CD4-positive, alpha-beta T cell (primary cell): ENCODE measurements at regions not wholly inside any gene's neighbourhood (a gene's known extent, or its start where the extent isn't known, plus 50 kb on each side); places are given as distances from the start of the nearest gene placed in this dataset.

Experiments
- ATAC-seq: fragments of 200-7000 bp; cut with Tn5 transposase; one replicate; pipeline ENCODE4 v1.10.0; 2022; ENCODE audit warnings: mild to moderate bottlenecking; ENCODE audit not compliant: poor library complexity
- CTCF ChIA-PET: fragments of 350-600 bp; sonication (Branson Sonifier 250); formaldehyde crosslinking; loops from one replicate; lab custom pipeline; 2021; ENCODE audit warnings: antibody characterized with exemption, inconsistent platforms; lab: Charles Lee
- POLR2A ChIA-PET: fragments of 350-600 bp; sonication (Branson Sonifier 250); formaldehyde crosslinking; loops from one replicate; lab custom pipeline; 2021; ENCODE audit warnings: antibody characterized with exemption, inconsistent platforms; lab: Charles Lee
- DNase-seq, 14 experiments: peaks; one replicate each; pipeline ENCODE4 v3.0.0-alpha.2; 2013 to 2020; ENCODE audit warnings: mixed read lengths in 2 of 14
- H3K27ac ChIP-seq, 2 donors: one replicate each; pipeline versions ENCODE4 v1.5.1 to v1.7.0; 2013; ENCODE audit warnings: low read length in 2 of 2, low read depth in 1 of 2, mild to moderate bottlenecking in 1 of 2
- H3K27me3 ChIP-seq, 2 experiments: 1 replicate in 1 of 2; 2 replicates in 1 of 2; pipeline versions ENCODE4 v1.6.1 to v1.7.0; 2013; ENCODE audit warnings: low read length in 2 of 2, control low read depth in 1 of 2, mild to moderate bottlenecking in 1 of 2, moderate library complexity in 1 of 2; ENCODE audit not compliant: insufficient read depth in 2 of 2, control insufficient read depth in 1 of 2
- H3K36me3 ChIP-seq: one replicate; pipeline ENCODE4 v1.6.1; 2013; ENCODE audit warnings: low read length, control low read depth; ENCODE audit not compliant: insufficient read depth
- H3K4me1 ChIP-seq: one replicate; pipeline ENCODE4 v1.6.1; 2013; ENCODE audit warnings: low read length, control low read depth; ENCODE audit not compliant: insufficient read depth
- H3K4me3 ChIP-seq: one replicate; pipeline ENCODE4 v1.5.1; 2013; ENCODE audit warnings: mild to moderate bottlenecking, low read length, moderate library complexity
- H3K9me3 ChIP-seq, 2 experiments: 1 replicate in 1 of 2; 2 replicates in 1 of 2; pipeline versions ENCODE4 v1.6.1 to v1.7.0; 2013; ENCODE audit warnings: low read length in 2 of 2, mild to moderate bottlenecking in 2 of 2, control low read depth in 1 of 2, moderate library complexity in 1 of 2; ENCODE audit not compliant: control insufficient read depth in 1 of 2, insufficient read depth in 1 of 2
- H3K27ac Mint-ChIP-seq: one replicate; pipeline ENCODE4 v1.8.0; 2020; ENCODE audit warnings: mixed read lengths
- H3K27me3 Mint-ChIP-seq: one replicate; pipeline ENCODE4 v1.8.0; 2021; ENCODE audit warnings: mixed read lengths
- H3K36me3 Mint-ChIP-seq: one replicate; pipeline ENCODE4 v1.8.0; 2021; ENCODE audit warnings: low read depth, mixed read lengths
- H3K4me1 Mint-ChIP-seq: one replicate; pipeline ENCODE4 v1.8.0; 2021; ENCODE audit warnings: low read depth, mixed read lengths
- H3K4me3 Mint-ChIP-seq: one replicate; pipeline ENCODE4 v1.8.0; 2020; ENCODE audit warnings: mild to moderate bottlenecking, mixed read lengths
- H3K9me3 Mint-ChIP-seq: one replicate; pipeline ENCODE4 v1.8.0; 2020; ENCODE audit warnings: mixed read lengths
- CTCF ChIP-seq: fragments of 200-600 bp; IDR thresholded peaks from one replicate; pipeline ENCODE4 v1.8.0; 2022; ENCODE audit warnings: antibody characterized with exemption, mild to moderate bottlenecking
- intact Hi-C, 2 experiments: fragments of 100-400 bp; cut with DNase I in 1 of 2; cut with micrococcal nuclease in 1 of 2; formaldehyde crosslinking; loops; one replicate each; pipeline versions ENCODE4 v1.15.1 to v1.9.0; 2023 to 2025; cut with DNase I, micrococcal nuclease

DNA sequence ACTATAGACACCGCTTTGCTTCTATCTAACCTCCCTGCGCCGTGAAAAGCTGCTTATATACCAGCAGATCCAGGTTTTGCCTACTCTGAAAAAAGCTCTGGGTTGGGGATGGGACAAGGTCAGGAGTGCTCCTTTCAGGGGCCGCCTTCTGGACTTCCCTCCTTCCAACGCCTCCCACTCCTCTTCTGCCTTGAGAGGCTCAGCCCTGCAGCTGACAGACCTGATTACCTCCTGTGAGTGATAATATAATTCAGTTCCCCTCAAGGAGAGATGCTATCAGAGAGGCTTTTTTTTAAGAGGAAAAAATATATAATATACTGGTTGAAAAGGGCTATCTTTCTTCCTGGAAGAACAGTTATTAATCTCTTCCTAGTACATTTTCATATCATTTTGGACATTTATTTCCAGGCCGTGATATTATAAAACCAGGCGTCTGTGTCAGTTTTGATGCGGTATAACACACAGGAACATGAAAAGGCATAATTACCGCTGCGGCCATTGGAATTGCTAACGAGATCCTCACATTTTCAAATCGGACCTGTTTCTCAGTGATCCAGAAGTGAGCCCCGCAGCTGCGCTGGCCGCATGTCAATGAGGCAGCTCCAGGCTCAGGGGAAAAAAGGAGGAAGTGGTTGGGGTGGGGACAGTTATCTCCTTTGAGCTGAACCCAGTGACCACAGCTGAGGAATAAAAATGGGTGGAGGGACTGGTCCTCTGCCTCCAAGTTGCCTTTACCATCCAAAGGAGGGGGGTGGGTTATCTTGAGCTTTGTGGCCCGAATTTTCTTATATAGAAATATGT lies 457.1 kb downstream of the TYW1 start:
- Histone ChIP-seq H3K27ac (no peak overlapping the region), H3K36me3 (no peaks in the 10 kb centered on the region), H3K4me3 (no peak overlapping the region), H3K4me1 (no peaks in the 10 kb centered on the region), H3K9me3 (peaks cover 0 to 13% of the 10 kb centered on the region in 2 experiments), H3K27me3 (peaks cover 0 to 2% of the 10 kb centered on the region in 2 experiments)
- Mint-ChIP-seq H3K4me1 (no peaks in the 10 kb centered on the region), H3K36me3 (no peaks in the 10 kb centered on the region), H3K27me3 (no peaks in the 10 kb centered on the region), H3K27ac (no peak overlapping the region), H3K4me3 (no peak overlapping the region), H3K9me3 (peaks cover 3% of the 10 kb centered on the region)
- ChIA-PET POLR2A (no interaction called here), CTCF (no interaction called here)
- intact Hi-C loops, result no loop called here
- no peak for TF ChIP-seq CTCF
- DNase-seq (no peak), ATAC-seq (no peak)

DNA sequence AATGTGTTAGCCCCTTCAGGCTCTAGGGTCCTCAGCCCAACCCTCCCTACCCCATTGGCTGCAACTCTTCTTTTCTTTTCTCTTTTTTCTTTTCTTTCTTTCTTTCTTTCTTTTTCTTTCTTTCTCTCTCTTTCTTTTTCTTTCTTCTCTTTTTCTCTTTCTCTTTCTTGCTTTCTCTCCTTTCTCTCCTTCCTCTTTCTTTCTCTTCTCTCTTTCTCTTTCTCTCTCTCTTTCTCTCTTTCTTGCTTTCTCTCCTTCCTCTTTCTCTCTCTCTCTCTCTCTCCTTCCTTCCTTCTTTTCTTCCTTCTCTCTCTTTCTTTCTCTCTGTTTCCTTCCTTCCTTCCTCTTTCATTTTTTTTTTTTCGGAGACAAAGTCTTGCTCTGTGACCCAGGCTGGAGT lies 458.9 kb downstream of the TYW1 start:
- H3K4me1 Mint-ChIP-seq, result no peaks in the 10 kb centered on the region
- ChIA-PET POLR2A (no interaction called here), CTCF (no interaction called here)
- DNase-seq (no peak), ATAC-seq (no peak)
- Histone ChIP-seq H3K27me3 (peaks cover 0 to 2% of the 10 kb centered on the region in 2 experiments), H3K4me1 (no peaks in the 10 kb centered on the region), H3K4me3 (no peak overlapping the region), H3K36me3 (no peaks in the 10 kb centered on the region), H3K27ac (no peak overlapping the region), H3K9me3 (peaks cover 0 to 6% of the 10 kb centered on the region in 2 experiments)
- intact Hi-C loops, result no loop called here
- no peak overlapping the region for H3K27ac Mint-ChIP-seq
- H3K9me3 Mint-ChIP-seq, result peaks cover 3% of the 10 kb centered on the region
- H3K27me3 Mint-ChIP-seq, result no peaks in the 10 kb centered on the region
- no peak for TF ChIP-seq CTCF
- no peak overlapping the region for H3K4me3 Mint-ChIP-seq
- H3K36me3 Mint-ChIP-seq, result no peaks in the 10 kb centered on the region

GRCh38 chr7:67462781-67463191 lies 466.2 kb downstream of the TYW1 start:
- no peaks in the 10 kb centered on the region for H3K27me3 ChIP-seq
- POLR2A ChIA-PET, result no interaction called here
- H3K36me3 Mint-ChIP-seq, result no peaks in the 10 kb centered on the region
- DNase-seq (no peak), ATAC-seq (no peak)
- no peak overlapping the region for H3K4me3 Mint-ChIP-seq
- peaks cover 6% of the 10 kb centered on the region for H3K9me3 Mint-ChIP-seq
- peaks cover 11% of the 10 kb centered on the region for H3K27me3 Mint-ChIP-seq
- intact Hi-C loops, result no loop called here
- H3K4me1 Mint-ChIP-seq, result no peaks in the 10 kb centered on the region
- no peaks in the 10 kb centered on the region for H3K4me1 ChIP-seq
- H3K36me3 ChIP-seq, result no peaks in the 10 kb centered on the region
- CTCF ChIA-PET, result no interaction called here
- H3K27ac ChIP-seq, result no peak overlapping the region
- no peak for TF ChIP-seq CTCF
- no peak overlapping the region for H3K4me3 ChIP-seq
- H3K27ac Mint-ChIP-seq, result no peak overlapping the region
- peaks cover 0 to 13% of the 10 kb centered on the region in 2 experiments for H3K9me3 ChIP-seq
